HUDEP-2 (cell line): ENCODE measurements at regions not wholly inside any gene's neighbourhood (a gene's known extent, or its start where the extent isn't known, plus 50 kb on each side); places are given as distances from the start of the nearest gene placed in this dataset.

Source experiments
- DNase-seq, 76 experiments: peaks; one replicate each; lab custom pipeline; 2025; ENCODE audit not compliant: unreplicated experiment in 76 of 76; lab: John Stamatoyannopoulos, UW

DNA sequence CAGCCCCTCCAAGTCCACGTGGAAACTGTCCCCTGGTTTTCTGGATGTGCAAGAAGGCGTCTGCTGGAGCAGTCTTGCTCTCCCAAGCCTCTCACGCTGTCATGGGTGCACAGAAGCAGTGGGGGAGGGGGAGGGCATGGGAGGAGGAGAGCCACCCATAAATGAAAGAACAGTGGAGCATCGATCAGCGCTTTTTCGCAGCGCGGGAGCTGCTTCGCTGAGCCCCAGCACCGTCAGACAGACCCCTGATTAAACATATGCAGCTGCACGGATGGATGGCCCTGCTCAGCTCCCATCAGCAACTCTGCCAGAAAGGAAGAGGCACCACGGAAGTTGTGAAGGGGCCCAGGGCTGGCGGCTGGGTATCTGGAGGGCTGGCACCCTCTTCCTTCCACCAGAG, 264.9 kb downstream of the UQCRFS1 start:
- no peak for DNase-seq

DNA sequence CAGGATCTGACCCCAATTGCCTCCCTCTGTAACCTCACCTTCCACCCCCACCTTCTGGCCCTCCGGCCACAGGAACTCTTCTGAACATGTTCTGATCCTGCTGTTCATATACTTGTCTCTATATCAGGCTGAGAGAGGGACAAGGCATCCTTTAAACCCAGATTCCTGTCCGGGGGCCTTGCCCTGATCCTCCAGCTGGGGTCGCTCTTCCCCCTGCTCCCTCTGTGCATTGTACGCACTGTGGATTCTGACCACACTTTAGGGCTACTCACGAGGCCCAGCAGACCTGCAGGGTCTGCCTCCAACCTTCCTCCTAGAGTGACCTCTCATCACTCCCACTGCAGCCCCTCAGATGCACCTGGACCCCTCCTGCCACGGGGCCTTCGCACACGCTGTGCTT, 269.3 kb downstream of the UQCRFS1 start:
- DNase-seq = peak in 3 of 76 experiments; percentile 7 to 29 (median 20)

DNA sequence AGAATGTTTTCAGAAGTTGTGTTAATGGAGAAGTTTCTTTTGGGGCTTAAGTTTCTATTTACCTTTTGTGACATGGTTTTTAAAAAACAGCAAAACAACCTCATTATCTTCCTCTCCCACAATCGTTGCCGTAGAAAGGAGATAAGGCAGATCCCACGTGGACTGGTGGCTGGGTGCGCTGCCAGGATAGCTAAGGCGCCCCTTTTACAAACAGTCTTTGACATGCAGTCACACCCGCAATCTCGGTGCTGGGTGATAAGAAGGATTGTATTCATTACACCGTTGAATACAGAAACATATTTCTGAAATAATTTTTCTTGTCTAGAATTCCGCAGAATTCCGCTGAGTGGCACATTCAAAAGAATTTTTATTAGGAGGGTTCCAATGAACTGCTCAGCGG, 271.1 kb downstream of the UQCRFS1 start:
- DNase-seq = no peak

DNA sequence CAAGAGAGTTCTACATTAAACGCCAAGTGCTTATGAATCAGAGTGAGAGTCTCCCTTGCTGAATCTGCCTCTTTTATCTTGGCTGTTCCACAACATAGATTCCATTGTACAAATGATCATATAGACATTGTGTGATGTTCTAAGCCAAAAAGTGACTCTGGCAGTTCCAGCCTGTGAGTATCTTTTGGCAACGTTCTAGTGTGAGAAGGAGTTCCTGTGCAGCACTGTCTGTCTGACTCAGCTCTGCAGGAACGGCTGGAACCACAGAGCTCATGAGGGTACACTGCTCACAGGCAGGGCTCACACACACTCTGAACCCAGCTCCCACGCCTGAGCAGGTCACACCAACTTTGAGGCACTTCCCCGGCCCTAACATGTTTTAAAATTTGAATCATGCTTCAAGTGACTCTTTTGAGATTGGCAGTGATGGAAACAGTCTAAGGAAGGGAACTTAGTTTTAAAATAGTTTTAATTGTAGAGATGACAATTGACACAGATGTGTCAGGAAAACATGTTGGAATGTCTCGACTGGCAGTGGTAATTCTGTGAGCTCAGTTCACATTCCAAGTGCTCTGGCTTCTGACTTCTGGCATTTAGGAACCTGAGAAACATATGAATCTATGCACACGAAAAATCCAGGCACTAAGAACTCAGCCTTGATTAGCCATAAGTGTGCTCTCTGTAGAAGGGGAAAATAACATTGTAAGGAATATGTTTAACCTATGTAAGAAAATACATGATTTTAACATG, 272.0 kb downstream of the UQCRFS1 start:
- no peak for DNase-seq

DNA sequence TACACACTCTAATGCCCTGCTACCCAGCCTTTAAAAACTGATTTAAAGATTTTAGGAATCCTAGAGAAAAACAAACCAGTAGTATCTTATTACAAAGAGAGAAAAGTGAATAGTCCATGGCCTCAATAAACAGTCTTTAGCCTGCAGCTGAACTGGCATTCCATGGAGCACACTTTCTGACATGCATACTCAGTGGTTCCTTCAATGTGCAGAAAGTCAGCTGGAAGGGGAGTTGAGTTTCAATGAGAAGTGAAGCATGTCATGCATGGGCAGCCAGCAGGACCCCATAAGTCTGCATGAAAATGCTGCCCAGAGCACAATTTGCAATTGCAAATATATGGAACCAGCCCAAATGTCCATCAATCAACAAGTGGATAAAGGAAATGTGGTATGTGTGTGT, 273.7 kb downstream of the UQCRFS1 start:
- DNase-seq = no peak

DNA sequence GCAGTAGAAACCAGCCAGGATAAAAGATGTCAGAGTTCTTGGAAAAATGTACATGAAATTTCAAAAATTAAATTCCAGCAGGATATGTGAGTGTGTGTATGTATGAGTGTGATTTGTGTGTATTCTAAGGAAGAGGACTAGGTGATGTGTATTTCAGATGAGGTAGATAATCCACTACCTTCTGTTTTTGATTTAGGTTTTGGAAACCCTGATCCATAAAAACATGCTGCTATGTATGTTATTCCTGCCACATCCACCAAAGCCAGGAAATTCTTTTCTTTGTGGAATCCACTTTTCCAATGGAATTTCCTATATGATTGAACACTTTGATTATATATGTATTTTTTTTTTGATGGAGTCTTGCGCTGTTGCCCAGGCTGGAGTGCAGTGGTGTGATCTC, 276.9 kb downstream of the UQCRFS1 start:
- DNase-seq = no peak

DNA sequence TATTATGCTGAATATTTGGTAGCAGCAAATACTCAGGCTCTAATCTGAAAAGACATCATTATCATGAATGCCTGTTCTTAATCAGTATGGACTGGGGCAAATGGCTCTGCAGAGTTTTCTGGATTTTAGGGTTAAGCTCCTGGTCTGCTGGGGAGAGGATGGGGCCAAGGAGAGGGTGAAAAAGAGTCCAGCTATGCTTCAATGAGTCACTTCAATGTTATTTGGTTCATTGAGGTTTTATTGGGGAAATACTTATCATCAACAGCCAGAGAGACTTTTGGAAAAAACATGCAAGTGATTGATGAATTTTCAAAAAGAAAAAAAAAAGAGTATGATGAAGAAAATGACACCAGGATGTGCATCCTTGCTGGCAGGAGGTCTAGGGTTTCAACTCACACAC, 278.3 kb downstream of the UQCRFS1 start:
- DNase-seq = no peak

DNA sequence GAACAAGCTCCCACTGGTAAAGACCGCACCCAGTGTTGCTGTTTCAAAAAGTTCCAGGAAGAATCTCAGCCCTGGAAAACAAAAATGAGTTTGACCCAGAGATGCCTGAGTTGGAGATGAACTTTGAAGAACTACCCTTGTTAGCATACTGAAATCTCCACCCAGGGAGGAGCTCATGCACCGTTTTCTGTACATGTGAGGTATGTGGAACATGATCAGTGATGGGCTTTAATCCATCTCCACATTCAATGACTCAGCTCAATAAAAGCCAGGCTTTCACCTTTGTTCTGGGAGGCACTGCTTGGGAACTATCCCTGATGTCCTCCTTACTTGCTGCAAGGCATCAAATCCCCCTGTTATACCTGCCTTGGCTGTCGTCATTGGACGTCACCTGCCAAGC, 279.9 kb downstream of the UQCRFS1 start:
- no peak for DNase-seq

DNA sequence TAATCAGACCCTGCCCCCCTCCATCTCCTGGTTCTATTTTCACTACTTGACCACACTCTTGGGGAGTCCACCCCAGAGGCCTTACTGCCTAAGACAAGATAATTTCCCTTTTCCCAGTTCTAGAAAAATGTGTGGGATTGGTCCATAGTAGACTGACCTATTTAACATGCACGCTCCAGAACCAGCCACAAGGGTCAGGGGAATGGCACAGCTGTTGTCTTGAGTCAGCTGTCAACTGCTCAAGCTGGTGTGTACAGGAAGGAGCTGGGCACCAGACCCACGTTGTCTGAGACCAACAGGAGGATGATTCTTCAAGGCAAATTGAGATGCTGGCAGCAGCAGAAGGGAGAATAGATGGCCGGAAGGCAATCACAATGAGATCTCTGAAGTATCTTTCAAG, 280.5 kb downstream of the UQCRFS1 start:
- no peak for DNase-seq

DNA sequence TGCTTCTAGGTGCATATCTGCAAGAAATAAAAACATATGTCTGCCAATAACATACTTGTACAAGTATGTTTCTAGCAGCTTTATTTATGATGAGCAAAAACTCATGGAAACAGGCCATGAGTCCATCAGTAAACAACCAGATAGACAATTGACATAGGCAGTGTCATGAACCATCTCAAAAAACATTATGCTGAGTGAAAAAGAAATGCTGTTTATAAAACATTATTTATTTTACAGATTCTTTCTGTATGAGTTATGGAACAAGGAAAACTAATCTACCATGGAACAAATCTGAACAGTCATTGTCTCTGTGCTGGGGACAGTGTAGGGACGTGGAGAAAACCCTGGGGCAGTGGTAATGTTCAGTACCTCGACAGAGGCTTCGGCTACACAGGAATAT, 283.9 kb downstream of the UQCRFS1 start:
- no peak for DNase-seq

DNA sequence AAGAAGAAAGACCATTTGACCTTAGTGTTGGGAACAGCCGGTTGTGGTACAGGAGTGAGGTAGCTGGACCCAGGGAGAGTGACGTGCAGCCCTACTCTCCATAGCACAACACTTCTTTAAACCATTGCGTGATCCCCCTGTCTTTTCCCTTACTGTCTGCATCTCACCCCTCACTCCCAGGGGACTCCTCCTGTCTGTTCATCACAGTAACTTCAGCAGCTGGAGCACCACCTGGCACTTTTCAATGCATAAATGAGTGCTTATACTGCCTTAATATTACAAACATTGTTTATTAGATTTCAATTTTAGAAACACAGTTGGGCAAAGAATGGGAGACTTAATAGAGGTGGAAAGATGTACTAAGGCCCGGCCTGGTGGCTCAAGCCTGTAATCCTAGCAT, 285.5 kb downstream of the UQCRFS1 start:
- DNase-seq = no peak

DNA sequence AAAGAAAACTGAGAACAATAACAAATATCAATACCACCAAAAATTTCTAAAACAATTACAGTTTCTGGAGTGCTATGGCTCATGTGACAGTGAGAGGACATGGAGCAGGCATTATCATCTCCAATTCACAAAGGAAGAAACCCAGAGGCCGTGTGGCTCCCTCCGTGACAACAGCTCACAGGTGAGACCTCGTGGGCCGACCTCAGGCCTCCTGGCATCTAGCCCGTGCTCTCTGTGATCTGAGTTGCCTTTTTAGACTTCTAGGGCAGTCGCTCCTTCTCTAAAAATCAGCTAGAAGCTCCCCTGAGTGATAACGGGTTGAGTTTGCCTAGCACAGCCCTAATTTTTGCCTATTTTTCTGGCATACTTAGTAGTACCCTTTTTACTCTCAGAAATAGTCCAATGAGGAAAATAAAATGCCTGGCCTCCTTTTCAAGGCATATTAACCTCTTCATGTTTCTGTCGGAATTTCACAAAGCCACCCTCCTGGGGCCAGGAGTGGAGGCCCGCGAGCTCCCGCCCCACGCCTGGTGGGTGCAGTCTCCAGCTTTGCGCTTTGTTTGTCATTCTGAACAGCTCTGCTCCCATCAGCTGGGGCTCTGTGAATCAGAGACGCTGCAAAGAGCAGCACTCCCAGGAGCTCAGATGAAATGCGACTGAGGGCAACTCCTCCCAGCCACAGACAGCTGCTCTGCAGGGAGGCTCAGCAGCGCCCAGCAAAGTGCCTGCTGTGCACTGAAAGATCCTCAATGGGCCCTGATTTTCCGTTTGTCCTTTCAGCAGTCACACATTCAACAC, 292.5 kb downstream of the UQCRFS1 start:
- DNase-seq = no peak

DNA sequence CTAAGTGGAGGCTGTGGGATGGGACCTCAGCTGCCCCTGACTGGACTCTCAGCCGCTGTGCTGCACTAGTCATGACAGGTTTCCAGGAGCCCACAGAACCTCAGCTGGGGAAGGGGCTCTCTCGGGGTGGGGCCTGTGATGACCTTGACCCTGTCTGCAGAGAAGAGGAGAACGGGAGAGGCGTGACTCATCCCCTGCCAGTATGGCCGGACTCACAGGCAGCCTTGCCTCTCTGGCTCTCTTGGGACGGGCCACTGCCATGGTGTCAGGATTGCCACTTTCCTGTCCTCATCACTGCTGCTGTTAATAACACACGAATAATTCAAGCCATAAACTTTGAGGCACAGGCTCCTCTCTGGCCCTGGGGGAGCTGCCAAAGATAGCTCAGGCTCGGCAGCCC, 295.3 kb downstream of the UQCRFS1 start:
- DNase-seq = no peak

DNA sequence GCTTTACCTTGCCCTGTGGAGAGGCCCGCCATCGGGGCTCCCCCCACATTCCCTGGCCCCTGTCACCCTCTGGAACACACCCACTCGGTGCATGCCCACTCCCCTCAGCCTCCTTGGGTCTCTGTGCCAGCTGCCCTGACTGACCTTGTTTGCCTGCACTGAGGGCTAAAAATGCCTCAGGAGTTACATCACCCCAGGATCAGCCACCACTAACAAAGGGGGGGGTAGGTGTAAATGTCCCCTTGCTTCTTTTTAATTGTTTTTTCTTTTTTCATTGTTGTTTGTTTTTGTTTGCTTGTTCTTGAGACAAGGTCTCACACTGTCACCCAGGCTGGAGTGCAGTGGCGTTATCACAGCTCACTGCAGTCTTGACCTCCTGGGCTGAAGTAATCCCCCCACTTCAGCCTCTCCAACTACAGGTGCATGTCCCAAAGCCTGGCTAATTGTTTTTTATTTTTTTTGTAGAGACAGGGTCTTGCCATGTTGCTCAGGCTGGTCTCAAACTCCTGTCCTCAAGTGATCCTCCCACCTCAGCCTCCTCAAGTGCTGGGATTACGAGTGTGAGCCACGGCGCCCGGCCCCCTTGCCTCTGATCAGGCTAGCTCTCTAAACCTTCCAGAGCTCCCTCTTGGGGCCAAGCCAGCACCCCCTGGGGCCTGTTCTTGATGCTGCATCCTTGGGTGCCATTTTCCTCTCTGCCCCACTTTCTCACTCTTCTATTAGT, 297.1 kb downstream of the UQCRFS1 start:
- no peak for DNase-seq

DNA sequence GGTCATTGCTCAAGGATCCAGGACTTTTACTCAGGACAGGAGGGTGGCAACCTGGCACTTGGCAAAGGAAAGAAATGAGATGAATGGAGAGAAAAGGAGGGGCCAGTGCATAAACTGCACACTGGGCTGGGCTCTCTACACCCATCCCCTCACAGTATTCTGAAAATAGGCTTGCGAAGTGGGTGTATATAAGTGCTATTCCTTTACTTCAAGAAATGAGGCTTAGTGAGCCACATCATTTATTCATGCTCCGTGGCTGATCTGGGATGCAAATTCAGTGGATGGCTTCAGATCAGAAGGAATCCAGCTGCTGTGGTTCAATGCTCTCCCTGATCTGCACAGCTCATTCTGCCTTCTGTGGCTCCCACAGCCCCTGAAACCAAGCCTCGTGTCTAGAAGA, 297.7 kb downstream of the UQCRFS1 start:
- DNase-seq = no peak

DNA sequence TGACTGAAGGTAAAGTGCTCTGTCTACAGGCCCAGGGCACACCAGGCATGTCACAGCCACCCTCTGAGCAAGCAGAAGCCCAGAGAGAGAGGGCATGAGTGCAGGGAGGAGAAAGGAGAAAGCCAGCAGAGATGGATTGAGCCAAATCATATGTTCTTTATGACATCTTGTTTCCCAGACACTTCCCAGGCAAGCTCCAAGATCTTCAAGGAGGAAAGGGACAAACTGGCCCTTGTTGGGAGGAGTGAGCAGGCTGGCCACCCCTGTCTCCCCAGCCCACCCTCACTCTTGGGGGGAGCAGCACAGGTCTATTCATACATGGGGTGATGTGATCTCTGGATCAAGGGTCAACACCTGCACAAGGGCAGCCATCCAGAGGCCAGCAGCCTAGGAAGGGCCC, 298.8 kb downstream of the UQCRFS1 start:
- DNase-seq = no peak

DNA sequence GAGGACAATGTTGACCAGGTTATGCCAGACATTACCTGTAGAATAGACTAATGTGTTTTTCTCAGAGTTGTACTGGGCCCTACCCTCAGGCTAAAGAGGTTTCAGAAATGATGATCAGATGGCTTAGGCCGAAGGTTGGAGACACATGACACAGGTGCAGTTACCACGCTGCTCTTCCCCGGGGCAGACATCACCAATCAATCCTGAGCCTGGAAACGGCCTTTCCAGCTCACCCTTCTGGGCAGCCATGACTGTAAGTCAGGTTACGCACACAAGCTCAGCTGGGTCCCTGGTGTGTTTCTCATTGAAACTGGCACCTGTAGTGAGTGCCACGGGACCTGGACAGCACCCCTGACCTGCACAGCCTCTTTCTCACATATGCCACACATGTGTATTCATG, 299.3 kb downstream of the UQCRFS1 start:
- no peak for DNase-seq

DNA sequence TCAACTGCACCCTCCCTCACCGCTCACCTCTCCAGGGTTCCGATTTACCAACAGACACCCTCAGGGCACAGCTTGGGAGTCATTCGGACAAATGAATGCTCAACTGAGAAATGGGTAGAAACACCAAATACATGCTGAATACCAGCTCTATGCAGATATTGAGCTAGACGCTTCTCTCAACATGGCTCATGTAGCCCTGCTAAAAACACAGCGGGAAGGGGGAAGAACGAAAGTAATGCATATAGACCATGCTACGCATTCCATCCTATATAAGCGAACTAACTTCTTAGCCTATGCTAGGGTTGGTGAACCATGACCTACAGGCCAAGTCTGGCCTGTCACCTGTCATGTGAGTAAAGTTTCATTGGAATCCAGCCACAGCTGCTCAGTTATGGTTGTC, 304.0 kb downstream of the UQCRFS1 start:
- DNase-seq = no peak

DNA sequence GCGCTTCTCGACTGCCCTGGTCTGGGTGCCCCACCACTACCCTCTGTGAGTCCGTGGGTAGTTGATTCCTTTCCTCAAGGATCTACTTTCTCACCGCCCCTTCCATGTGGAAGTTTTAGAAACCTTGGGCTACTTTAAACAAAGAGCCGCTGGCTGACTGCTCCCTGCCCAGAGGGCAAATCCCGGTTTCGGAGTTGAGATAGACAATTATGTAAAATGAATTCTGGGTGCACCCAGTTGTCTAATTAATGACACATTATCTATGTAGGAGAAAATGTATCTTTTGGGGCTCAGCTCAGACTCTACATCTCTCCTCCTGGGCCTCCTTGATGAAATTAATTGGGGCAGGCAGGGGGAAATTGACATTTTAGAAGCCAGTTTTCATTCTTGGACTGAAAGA, 305.4 kb downstream of the UQCRFS1 start:
- DNase-seq = no peak

DNA sequence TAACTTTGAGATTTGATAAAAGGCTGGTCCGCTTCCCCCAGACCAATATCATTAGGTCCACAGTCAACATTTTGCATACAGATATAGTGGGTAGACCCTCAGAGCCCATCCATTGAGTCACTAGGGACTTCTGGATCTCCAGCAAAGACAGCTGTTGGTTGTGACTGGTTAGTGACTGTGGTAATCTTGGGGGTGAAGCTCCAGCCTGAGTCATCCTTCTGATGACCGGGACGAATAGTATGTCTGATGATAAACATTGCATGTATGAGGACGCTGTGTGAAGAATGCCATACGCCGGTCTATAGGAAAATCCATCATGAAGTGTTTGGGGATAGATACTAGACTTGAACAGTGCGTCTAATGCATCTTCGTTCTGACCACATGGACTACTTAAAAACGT, 307.0 kb downstream of the UQCRFS1 start:
- no peak for DNase-seq

DNA sequence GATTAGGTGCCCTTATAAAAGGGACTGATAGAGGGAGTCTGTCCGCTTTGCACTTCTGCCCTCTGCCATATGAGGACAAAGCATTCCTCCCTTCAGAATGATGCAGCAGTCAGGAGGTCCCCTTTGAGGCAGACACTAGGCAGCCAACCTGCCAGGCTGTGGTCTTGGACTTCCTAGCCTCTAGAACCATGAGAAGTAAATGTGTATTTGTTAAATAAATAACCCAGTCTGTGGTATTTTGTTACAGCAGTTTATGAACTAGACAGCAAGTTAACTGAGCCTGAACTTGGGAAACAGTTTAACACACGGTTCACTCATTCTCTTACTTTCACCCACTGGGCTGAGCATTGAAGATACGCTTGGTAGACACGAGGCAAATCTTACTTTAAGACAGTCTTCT, 313.2 kb downstream of the UQCRFS1 start:
- DNase-seq = no peak

DNA sequence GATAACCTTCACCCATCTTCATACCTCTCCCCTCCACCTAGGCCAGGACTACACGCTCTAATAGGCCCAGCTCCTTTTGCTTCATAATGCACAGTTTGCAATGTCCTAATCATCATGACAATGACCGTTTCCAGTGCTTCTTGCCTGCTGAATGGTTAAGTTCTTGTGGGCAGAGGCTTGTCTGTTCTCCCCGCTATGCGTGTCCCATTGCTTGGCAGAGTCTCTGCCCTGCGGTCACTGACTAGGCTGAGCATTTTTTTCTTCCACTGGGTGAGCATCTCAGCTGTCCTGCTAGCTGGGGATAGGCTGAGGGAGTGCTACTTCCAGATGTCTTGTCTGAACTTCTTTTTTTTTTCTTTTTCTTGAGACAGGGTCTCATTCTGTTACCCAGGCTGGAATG, 314.7 kb downstream of the UQCRFS1 start:
- no peak for DNase-seq
